ENCODE measurements at regions not wholly inside any gene's neighbourhood (a gene's known extent, or its start where the extent isn't known, plus 50 kb on each side); places are given as distances from the start of the nearest gene placed in this dataset.

GRCh38 chr10:108966411-108966810 lies 956.9 kb downstream of the XPNPEP1 start:
- Histone ChIP-seq H3K23ac (ENCODE audit: insufficient read length) (no peak overlapping the region), H2BK120ac (replicated peaks; ENCODE audit: low read depth, low read length) (no peak overlapping the region), H3K27ac (ENCODE audit: low read depth, low read length) (no peak overlapping the region), H4K5ac (ENCODE audit: insufficient read length, low read depth, low read length) (no peak overlapping the region), H3K4me1 (replicated peaks in 1 of 4; ENCODE audit: control insufficient read depth in 3 of 4, insufficient read depth in 4 of 4, low read length in 3 of 4) (no peaks in the 10 kb centered on the region), H3K79me1 (ENCODE audit: low read depth, low read length) (no peaks in the 10 kb centered on the region), H2AFZ (ENCODE audit: low read length) (no peak overlapping the region), H3K9me3 (ENCODE audit: insufficient read depth in 2 of 2, low read depth in 1 of 2, low read length in 1 of 2) (no peaks in the 10 kb centered on the region), H3K4me2 (ENCODE audit: insufficient read depth in 1 of 2, low read depth in 2 of 2, low read length in 2 of 2) (no peak overlapping the region), H3K4ac (replicated peaks; ENCODE audit: insufficient read length, low read depth, low read length) (no peak overlapping the region), H2AK5ac (ENCODE audit: low read depth, low read length) (no peak overlapping the region), H4K20me1 (replicated peaks in 1 of 2; ENCODE audit: control insufficient read depth in 1 of 2, insufficient read depth in 2 of 2, low read length in 2 of 2) (no peaks in the 10 kb centered on the region), H4K8ac (ENCODE audit: extremely low read depth, insufficient read depth, low read length) (no peak overlapping the region), H3K27me3 (replicated peaks in 1 of 4; ENCODE audit: control insufficient read depth in 3 of 4, extremely low read depth in 1 of 4, insufficient read depth in 3 of 4, low read length in 3 of 4) (0 out of 7 replicates have a peak, but pooled peaks cover 0 to 2% (median 0%) of the 10 kb centered on the region in 4 experiments), H3K14ac (ENCODE audit: insufficient read length) (no peak overlapping the region), H2BK20ac (ENCODE audit: low read length) (no peak overlapping the region), H2BK15ac (ENCODE audit: low read length) (no peak overlapping the region), H3K56ac (replicated peaks; ENCODE audit: insufficient read length, low read depth, low read length) (no peak overlapping the region), H4K91ac (replicated peaks; ENCODE audit: insufficient read length, low read length) (no peak overlapping the region), H3K9ac (replicated peaks in 1 of 4; ENCODE audit: extremely low read depth in 1 of 4, low read depth in 3 of 4, low read length in 3 of 4) (no peak overlapping the region), H3K36me3 (ENCODE audit: control insufficient read depth in 2 of 4, insufficient read depth in 4 of 4, low read length in 3 of 4) (no peaks in the 10 kb centered on the region), H3K18ac (ENCODE audit: extremely low read depth, low read length) (no peak overlapping the region), H3K79me2 (ENCODE audit: control insufficient read depth in 1 of 2, insufficient read depth in 2 of 2, low read length in 2 of 2) (no peaks in the 10 kb centered on the region), H2BK12ac (ENCODE audit: low read depth, low read length) (no peak overlapping the region), H3K23me2 (ENCODE audit: low read depth, low read length) (no peaks in the 10 kb centered on the region), H3K4me3 (ENCODE audit: extremely low read depth in 1 of 4, insufficient read depth in 2 of 4, low read depth in 3 of 4, low read length in 4 of 4) (no peak overlapping the region), H2BK5ac (ENCODE audit: low read depth, low read length) (no peak overlapping the region)
- POLR2A ChIA-PET (ENCODE audit: partially characterized antibody), result no interaction called here
- no peak for TF ChIP-seq NRF1 (IDR thresholded peaks at IDR 0.05; ENCODE audit: low read depth, low read length)
- TF ChIP-seq GTF2F1 (IDR thresholded peaks at IDR 0.05; ENCODE audit: borderline replicate concordance, low read depth, low read length), result no peak
- CTCF ChIA-PET (ENCODE audit: partially characterized antibody), result no interaction called here
- WGBS, 2 experiments (ENCODE audit: extremely low coverage in 1 of 2, insufficient coverage in 1 of 2, insufficient read length in 1 of 2, insufficient replicate concordance in 2 of 2, low coverage in 1 of 2, low lambda C conversion rate in 2 of 2, missing lambda C conversion rate in 1 of 2), result 93% methylated on average over 1 of the region's 1 CpG; no CpG with 5 or more reads in 1 of the 2 experiments
- FAIRE-seq (no peak), DNase-seq (ENCODE audit: low read depth in 1 of 2, low spot score in 2 of 2) (no peak)
